Thyroid gland (tissue), 4 donors: ENCODE measurements at regions not wholly inside any gene's neighbourhood (a gene's known extent, or its start where the extent isn't known, plus 50 kb on each side); places are given as distances from the start of the nearest gene placed in this dataset.

Experiments
- DNase-seq, 2 donors: peaks; one replicate each; pipeline ENCODE4 v3.0.0-alpha.2; 2019
- H3K27ac ChIP-seq, 3 donors: fragments of 200-600 bp; sonication (generic); 1 replicate in 2 of 3; 2 replicates in 1 of 3; pipeline ENCODE4 v1.5.1; 2016 to 2019; ENCODE audit warnings: mild to moderate bottlenecking in 1 of 3, moderate library complexity in 1 of 3
- H3K27me3 ChIP-seq: fragments of 200-600 bp; sonication (generic); one replicate; pipeline ENCODE4 v1.5.1; 2019
- H3K36me3 ChIP-seq, 2 donors: fragments of 200-600 bp; sonication (generic); one replicate each; pipeline ENCODE4 v1.5.1; 2016 to 2019
- H3K4me1 ChIP-seq, 2 donors: fragments of 200-600 bp; sonication (generic); one replicate each; pipeline ENCODE4 v1.5.1; 2017 to 2019
- H3K4me3 ChIP-seq, 3 donors: fragments of 200-600 bp; sonication (generic); replicated peaks in 1 of 3; 1 replicate in 2 of 3; 2 replicates in 1 of 3; pipeline ENCODE4 v1.5.1; 2016; ENCODE audit warnings: mild to moderate bottlenecking in 1 of 3
- H3K9me3 ChIP-seq: fragments of 200-600 bp; sonication (generic); one replicate; pipeline ENCODE4 v1.5.1; 2017
- POLR2A ChIP-seq, 2 donors: fragments of 450-650 bp; IDR thresholded peaks; one replicate each; pipeline ENCODE4 v1.6.1; 2017; ENCODE audit warnings: antibody characterized with exemption in 2 of 2, mild to moderate bottlenecking in 2 of 2, moderate library complexity in 1 of 2
- WGBS, 2 donors: methylation state at CpG; one replicate each; pipeline ENCODE4 v1.1.5; 2017; 5-methylcytosine and 5-hydroxymethylcytosine counted together
- intact Hi-C: fragments of 100-400 bp; cut with DNase I; formaldehyde crosslinking; loops from one replicate; pipeline ENCODE4 v1.15.1; 2023
- TF ChIP-seq, protein P1 (sequence below), 6 experiments: fragments of 200-600 bp in 3 of 6; fragments of 450-650 bp in 3 of 6; sonication (generic) in 3 of 6; IDR thresholded peaks; one replicate each; pipeline ENCODE4 v1.5.1; 2016 to 2019; ENCODE audit warnings: antibody characterized with exemption in 6 of 6, mild to moderate bottlenecking in 2 of 6, inconsistent platforms in 1 of 6, moderate library complexity in 1 of 6

- Histone ChIP-seq H3K36me3 (no peaks in the 10 kb centered on the region), H3K4me3 (no peak overlapping the region), H3K27ac (no peak overlapping the region), H3K4me1 (peaks cover 0 to 13% of the 10 kb centered on the region in 2 donors), H3K9me3 (no peaks in the 10 kb centered on the region), H3K27me3 (no peaks in the 10 kb centered on the region)
- intact Hi-C loops: no loop called here
- WGBS, 2 donors: 94 to 99% methylated on average over 3 of the region's 3 CpGs
- DNase-seq: no peak
- no peak for TF ChIP-seq POLR2A (IDR thresholded peaks at IDR 0.05)
- TF ChIP-seq, protein P1, sequence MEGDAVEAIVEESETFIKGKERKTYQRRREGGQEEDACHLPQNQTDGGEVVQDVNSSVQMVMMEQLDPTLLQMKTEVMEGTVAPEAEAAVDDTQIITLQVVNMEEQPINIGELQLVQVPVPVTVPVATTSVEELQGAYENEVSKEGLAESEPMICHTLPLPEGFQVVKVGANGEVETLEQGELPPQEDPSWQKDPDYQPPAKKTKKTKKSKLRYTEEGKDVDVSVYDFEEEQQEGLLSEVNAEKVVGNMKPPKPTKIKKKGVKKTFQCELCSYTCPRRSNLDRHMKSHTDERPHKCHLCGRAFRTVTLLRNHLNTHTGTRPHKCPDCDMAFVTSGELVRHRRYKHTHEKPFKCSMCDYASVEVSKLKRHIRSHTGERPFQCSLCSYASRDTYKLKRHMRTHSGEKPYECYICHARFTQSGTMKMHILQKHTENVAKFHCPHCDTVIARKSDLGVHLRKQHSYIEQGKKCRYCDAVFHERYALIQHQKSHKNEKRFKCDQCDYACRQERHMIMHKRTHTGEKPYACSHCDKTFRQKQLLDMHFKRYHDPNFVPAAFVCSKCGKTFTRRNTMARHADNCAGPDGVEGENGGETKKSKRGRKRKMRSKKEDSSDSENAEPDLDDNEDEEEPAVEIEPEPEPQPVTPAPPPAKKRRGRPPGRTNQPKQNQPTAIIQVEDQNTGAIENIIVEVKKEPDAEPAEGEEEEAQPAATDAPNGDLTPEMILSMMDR (IDR thresholded peaks at IDR 0.05): no peak
These were observed 192.3 kb upstream of the RBMS3 start for GRCh38 chr3:29088579-29088978.

GRCh38 chr3:29090912-29091597, 189.8 kb upstream of the RBMS3 start:
- DNase-seq: no peak
- intact Hi-C loops: no loop called here
- Histone ChIP-seq H3K36me3 (no peaks in the 10 kb centered on the region), H3K9me3 (no peaks in the 10 kb centered on the region), H3K27me3 (no peaks in the 10 kb centered on the region), H3K4me1 (peaks cover 0 to 13% of the 10 kb centered on the region in 2 donors), H3K4me3 (no peak overlapping the region), H3K27ac (no peak overlapping the region)
- TF ChIP-seq, protein P1 (IDR thresholded peaks at IDR 0.05): no peak
- TF ChIP-seq POLR2A (IDR thresholded peaks at IDR 0.05): no peak
- WGBS, 2 donors: 91 to 97% methylated on average over 4 of the region's 4 CpGs

- intact Hi-C loops: no loop called here
- 41 to 55% methylated on average over 2 of the region's 2 CpGs for WGBS, 2 donors
These were observed 189.2 kb upstream of the RBMS3 start for GRCh38 chr3:29091599-29092189.

DNA sequence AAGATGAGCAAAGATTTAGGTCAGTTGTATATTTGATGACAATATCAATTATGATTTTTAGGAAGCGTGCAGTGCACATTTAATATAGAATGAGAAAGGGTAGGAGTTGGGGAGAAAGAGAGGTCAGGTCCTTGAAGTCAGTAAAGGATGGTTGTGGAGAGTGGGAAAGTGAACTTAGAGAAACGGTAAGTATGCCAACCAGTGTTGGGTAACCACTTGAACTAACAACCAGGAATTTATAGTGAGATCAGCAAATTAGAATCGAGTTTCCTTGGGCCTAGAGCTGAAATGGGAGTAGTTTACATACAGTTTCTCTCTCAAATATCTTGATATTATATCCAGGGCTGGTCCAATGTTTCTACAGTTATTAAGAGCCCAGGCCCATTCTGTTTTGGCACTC, 188.5 kb upstream of the RBMS3 start:
- DNase-seq: no peak
- Histone ChIP-seq H3K27me3 (no peaks in the 10 kb centered on the region), H3K36me3 (no peaks in the 10 kb centered on the region), H3K27ac (no peak overlapping the region), H3K9me3 (no peaks in the 10 kb centered on the region), H3K4me1 (peaks cover 0 to 13% of the 10 kb centered on the region in 2 donors), H3K4me3 (no peak overlapping the region)
- intact Hi-C loops: no loop called here
- TF ChIP-seq POLR2A (IDR thresholded peaks at IDR 0.05): no peak
- TF ChIP-seq, protein P1 (IDR thresholded peaks at IDR 0.05): no peak
- 38 to 43% methylated on average over 3 of the region's 3 CpGs for WGBS, 2 donors

More at GRCh38 chr3:29091599-29092189, 189.2 kb upstream of the RBMS3 start:
- no peak for DNase-seq
- Histone ChIP-seq H3K4me3 (no peak overlapping the region), H3K36me3 (no peaks in the 10 kb centered on the region), H3K4me1 (peaks cover 0 to 13% of the 10 kb centered on the region in 2 donors), H3K9me3 (no peaks in the 10 kb centered on the region), H3K27me3 (no peaks in the 10 kb centered on the region), H3K27ac (no peak overlapping the region)
- TF ChIP-seq POLR2A (IDR thresholded peaks at IDR 0.05): no peak
- TF ChIP-seq, protein P1 (IDR thresholded peaks at IDR 0.05): no peak

DNA sequence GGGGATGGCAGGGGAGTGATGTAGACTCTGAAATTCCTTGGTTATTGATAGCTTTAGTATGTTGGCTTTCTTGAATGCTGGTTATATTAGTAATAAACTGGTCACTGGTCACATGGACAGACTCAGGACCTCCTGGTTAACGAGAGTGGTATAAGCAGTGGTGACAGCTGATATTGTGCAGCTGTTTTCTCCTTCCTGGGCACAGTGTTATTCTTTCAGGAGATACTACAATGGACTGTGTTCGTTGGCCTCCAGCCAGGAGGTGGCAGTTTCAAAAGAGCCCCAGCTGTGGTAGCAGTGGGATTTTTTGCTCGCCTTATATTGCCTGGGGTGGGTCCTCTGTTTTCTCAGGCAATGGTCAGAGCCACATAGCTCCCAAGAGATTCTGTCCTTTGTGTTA, 181.6 kb upstream of the RBMS3 start:
- intact Hi-C loops: no loop called here
- no peak overlapping the region for H3K27ac ChIP-seq
- TF ChIP-seq POLR2A (IDR thresholded peaks at IDR 0.05): no peak
- TF ChIP-seq, protein P1 (IDR thresholded peaks at IDR 0.05): no peak
- H3K36me3 ChIP-seq: no peaks in the 10 kb centered on the region
- no peaks in the 10 kb centered on the region for H3K4me1 ChIP-seq
- 54 to 70% methylated on average over 3 of the region's 3 CpGs for WGBS, 2 donors
- no peak for DNase-seq
- no peak overlapping the region for H3K4me3 ChIP-seq
- no peaks in the 10 kb centered on the region for H3K27me3 ChIP-seq
- no peaks in the 10 kb centered on the region for H3K9me3 ChIP-seq
